ENCODE measurements at regions not wholly inside any gene's neighbourhood (a gene's known extent, or its start where the extent isn't known, plus 50 kb on each side); places are given as distances from the start of the nearest gene placed in this dataset.

DNA sequence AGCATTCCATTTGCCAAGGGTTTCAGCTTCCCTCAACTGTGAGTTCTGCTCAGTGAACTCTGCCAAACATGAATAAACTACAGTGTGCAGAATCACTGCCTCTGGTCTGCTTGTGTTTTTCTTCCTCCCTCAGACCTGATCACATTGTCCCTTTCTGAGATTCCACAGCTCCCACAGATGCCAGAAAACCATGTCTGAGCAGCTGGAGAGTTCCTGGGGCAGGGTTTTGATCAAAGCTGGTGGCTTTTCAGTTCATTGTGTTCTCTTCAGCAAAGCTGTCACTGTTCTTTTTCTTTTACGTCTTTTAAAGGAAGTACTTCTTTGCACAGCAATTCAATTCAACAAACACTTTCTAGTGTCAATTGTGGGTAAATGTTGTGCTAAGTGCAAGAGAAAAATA is 555.8 kb downstream of the RBFOX1 start:
- WGBS, 2 experiments (ENCODE audit: extremely low coverage in 1 of 2, insufficient coverage in 1 of 2, insufficient read length in 1 of 2, insufficient replicate concordance in 2 of 2, low coverage in 1 of 2, low lambda C conversion rate in 2 of 2, missing lambda C conversion rate in 1 of 2): 88% methylated on average over 1 of the region's 1 CpG; no CpG with 5 or more reads in 1 of the 2 experiments
- Histone ChIP-seq H2BK12ac (ENCODE audit: low read depth, low read length) (no peak overlapping the region), H3K79me2 (ENCODE audit: control insufficient read depth in 1 of 2, insufficient read depth in 2 of 2, low read length in 2 of 2) (no peaks in the 10 kb centered on the region), H3K4me2 (ENCODE audit: insufficient read depth in 1 of 2, low read depth in 2 of 2, low read length in 2 of 2) (no peak overlapping the region), H3K56ac (replicated peaks; ENCODE audit: insufficient read length, low read depth, low read length) (no peak overlapping the region), H2BK5ac (ENCODE audit: low read depth, low read length) (no peak overlapping the region), H3K27ac (ENCODE audit: low read depth, low read length) (no peak overlapping the region), H4K5ac (ENCODE audit: insufficient read length, low read depth, low read length) (no peak overlapping the region), H3K4me1 (replicated peaks in 1 of 4; ENCODE audit: control insufficient read depth in 3 of 4, insufficient read depth in 4 of 4, low read length in 3 of 4) (no peaks in the 10 kb centered on the region), H3K9me3 (ENCODE audit: insufficient read depth in 2 of 2, low read depth in 1 of 2, low read length in 1 of 2) (no peaks in the 10 kb centered on the region), H3K79me1 (ENCODE audit: low read depth, low read length) (no peaks in the 10 kb centered on the region), H3K9ac (replicated peaks in 1 of 4; ENCODE audit: extremely low read depth in 1 of 4, low read depth in 3 of 4, low read length in 3 of 4) (no peak overlapping the region), H3K23ac (ENCODE audit: insufficient read length) (no peak overlapping the region), H2BK20ac (ENCODE audit: low read length) (no peak overlapping the region), H4K91ac (replicated peaks; ENCODE audit: insufficient read length, low read length) (no peak overlapping the region), H4K20me1 (replicated peaks in 1 of 2; ENCODE audit: control insufficient read depth in 1 of 2, insufficient read depth in 2 of 2, low read length in 2 of 2) (no peaks in the 10 kb centered on the region), H2AK5ac (ENCODE audit: low read depth, low read length) (no peak overlapping the region), H3K23me2 (ENCODE audit: low read depth, low read length) (no peaks in the 10 kb centered on the region), H3K4me3 (ENCODE audit: extremely low read depth in 1 of 4, insufficient read depth in 2 of 4, low read depth in 3 of 4, low read length in 4 of 4) (no peak overlapping the region), H3K18ac (ENCODE audit: extremely low read depth, low read length) (no peak overlapping the region), H2BK15ac (ENCODE audit: low read length) (no peak overlapping the region), H2BK120ac (replicated peaks; ENCODE audit: low read depth, low read length) (no peak overlapping the region), H3K14ac (ENCODE audit: insufficient read length) (no peak overlapping the region), H4K8ac (ENCODE audit: extremely low read depth, insufficient read depth, low read length) (no peak overlapping the region), H3K4ac (replicated peaks; ENCODE audit: insufficient read length, low read depth, low read length) (no peak overlapping the region), H3K27me3 (replicated peaks in 1 of 4; ENCODE audit: control insufficient read depth in 3 of 4, extremely low read depth in 1 of 4, insufficient read depth in 3 of 4, low read length in 3 of 4) (no peaks in the 10 kb centered on the region), H3K36me3 (ENCODE audit: control insufficient read depth in 2 of 4, insufficient read depth in 4 of 4, low read length in 3 of 4) (no peaks in the 10 kb centered on the region), H2AFZ (ENCODE audit: low read length) (no peak overlapping the region)
- DNase-seq (ENCODE audit: low read depth in 1 of 2, low spot score in 2 of 2): no peak
- FAIRE-seq: no peak
- POLR2A ChIA-PET (ENCODE audit: partially characterized antibody): no interaction called here
- no peak for TF ChIP-seq EZH2 (IDR thresholded peaks at IDR 0.05; ENCODE audit: low read depth, low read length, severe bottlenecking)
- TF ChIP-seq POLR2AphosphoS5 (IDR thresholded peaks at IDR 0.05; ENCODE audit: low read depth, low read length): no peak
- TF ChIP-seq PHF8 (conservative IDR thresholded peaks at IDR 0.05; ENCODE audit: low read depth, low read length): no peak
- TF ChIP-seq KDM5A (IDR thresholded peaks at IDR 0.05; ENCODE audit: low read length): no peak
- TF ChIP-seq GABPA (IDR thresholded peaks at IDR 0.05; ENCODE audit: borderline replicate concordance, insufficient read depth, low read length): no peak
- no peak for TF ChIP-seq CBX8 (IDR thresholded peaks at IDR 0.05; ENCODE audit: borderline replicate concordance, low read depth, low read length)
- no peak for TF ChIP-seq SUZ12 (IDR thresholded peaks at IDR 0.05; ENCODE audit: low read length)
- TF ChIP-seq SP1 (IDR thresholded peaks at IDR 0.05; ENCODE audit: low read depth, low read length): no peak
- no peak for TF ChIP-seq NRF1 (IDR thresholded peaks at IDR 0.05; ENCODE audit: low read depth, low read length)
- CTCF ChIA-PET (ENCODE audit: partially characterized antibody): no interaction called here
